Uterus (tissue), 3 donors: ENCODE measurements at regions not wholly inside any gene's neighbourhood (a gene's known extent, or its start where the extent isn't known, plus 50 kb on each side); places are given as distances from the start of the nearest gene placed in this dataset.

Source experiments
- DNase-seq, 2 donors: peaks; one replicate each; pipeline ENCODE4 v3.0.0-alpha.2; 2019 to 2020
- H3K27ac ChIP-seq, 2 donors: fragments of 200-600 bp; sonication (generic); 1 replicate in 1 of 2; 2 replicates in 1 of 2; pipeline ENCODE4 v1.5.1; 2016 to 2018
- H3K27me3 ChIP-seq, 2 donors: fragments of 200-600 bp; sonication (generic); one replicate each; pipeline ENCODE4 v1.5.1; 2018 to 2019; ENCODE audit warnings: control low read depth in 1 of 2
- H3K36me3 ChIP-seq, 2 donors: fragments of 200-600 bp; sonication (generic); one replicate each; pipeline ENCODE4 v1.5.1; 2019; ENCODE audit warnings: control low read depth in 1 of 2
- H3K4me1 ChIP-seq, 2 donors: fragments of 200-600 bp; sonication (generic); one replicate each; pipeline ENCODE4 v1.5.1; 2018 to 2019; ENCODE audit warnings: control low read depth in 1 of 2
- H3K4me3 ChIP-seq, 2 donors: fragments of 200-600 bp; sonication (generic); 1 replicate in 1 of 2; 2 replicates in 1 of 2; pipeline ENCODE4 v1.5.1; 2018 to 2019; ENCODE audit warnings: mild to moderate bottlenecking in 1 of 2
- H3K9me3 ChIP-seq, 2 donors: fragments of 200-600 bp; sonication (generic); one replicate each; pipeline ENCODE4 v1.5.1; 2019; ENCODE audit warnings: control low read depth in 1 of 2
- CTCF ChIP-seq, 4 experiments: fragments of 200-600 bp in 2 of 4; fragments of 450-650 bp in 2 of 4; sonication (generic) in 2 of 4; IDR thresholded peaks; one replicate each; pipeline ENCODE4 v1.5.1; 2016 to 2019; ENCODE audit warnings: antibody characterized with exemption in 4 of 4, mild to moderate bottlenecking in 2 of 4, moderate library complexity in 1 of 4
- POLR2A ChIP-seq, 2 donors: fragments of 450-650 bp; IDR thresholded peaks; one replicate each; pipeline ENCODE4 v1.6.1; 2016; ENCODE audit warnings: antibody characterized with exemption in 2 of 2, mild to moderate bottlenecking in 1 of 2, moderate library complexity in 1 of 2
- intact Hi-C: fragments of 100-400 bp; cut with DNase I; formaldehyde crosslinking; loops from one replicate; pipeline ENCODE4 v1.15.1; 2023; ENCODE audit warnings: low total_unique reads
- donor health status: DM: yes; HTN: yes; CAD: no.

DNA sequence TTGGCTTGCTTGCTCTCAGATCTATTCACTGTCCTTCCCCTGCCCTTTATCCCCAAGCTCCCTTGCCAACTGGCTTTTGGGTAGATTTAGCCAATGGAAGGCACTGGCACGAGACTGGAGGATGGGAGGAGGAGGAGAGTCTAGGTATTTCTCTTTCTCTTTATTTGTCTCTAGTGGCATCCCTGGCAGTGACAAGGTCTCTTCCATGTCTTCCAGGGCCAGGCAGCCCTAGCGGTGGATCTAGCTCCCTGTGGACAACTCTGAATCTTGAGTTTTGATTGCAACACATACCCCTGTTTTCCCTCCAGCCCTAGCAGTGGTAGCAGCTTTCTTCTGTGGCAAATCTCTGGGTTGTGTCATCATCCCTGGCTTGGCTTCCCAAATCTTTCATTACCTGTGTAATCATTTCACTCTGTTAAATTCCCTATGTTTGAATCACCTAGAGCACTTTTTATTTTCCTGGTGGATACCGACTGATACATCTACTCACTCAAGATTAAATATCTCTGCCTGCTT is 171.1 kb upstream of the IRX6 start:
- intact Hi-C loops = no loop called here

DNA sequence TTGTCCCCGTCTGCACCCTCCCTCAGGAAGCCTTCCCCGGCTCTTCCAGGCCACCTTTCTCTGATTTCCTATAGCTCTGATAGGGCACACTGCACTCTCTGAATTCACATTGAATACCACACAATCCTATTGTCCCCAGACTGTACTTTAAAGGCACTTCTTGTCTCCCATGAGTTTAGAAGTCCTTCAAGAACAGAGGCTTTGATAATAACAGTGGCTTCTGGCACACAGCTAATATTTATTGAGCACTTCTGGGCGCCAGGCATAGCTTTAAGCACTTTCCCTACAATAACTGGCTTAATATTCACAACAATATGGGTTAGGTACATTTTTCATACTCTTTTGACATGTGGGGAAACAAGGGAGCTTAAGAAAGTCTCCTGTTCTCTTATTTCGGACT is 169.7 kb upstream of the IRX6 start:
- intact Hi-C loops = no loop called here
- Histone ChIP-seq H3K27me3 (no peaks in the 10 kb centered on the region), H3K36me3 (no peaks in the 10 kb centered on the region), H3K27ac (no peak overlapping the region), H3K4me3 (no peak overlapping the region), H3K4me1 (no peaks in the 10 kb centered on the region), H3K9me3 (no peaks in the 10 kb centered on the region)
- no peak for DNase-seq
- TF ChIP-seq POLR2A (IDR thresholded peaks at IDR 0.05) (no peak), CTCF (IDR thresholded peaks at IDR 0.05) (no peak)

More for the DNA sequence above, 171.1 kb upstream of the IRX6 start:
- Histone ChIP-seq H3K27ac (no peak overlapping the region), H3K9me3 (no peaks in the 10 kb centered on the region), H3K4me1 (no peaks in the 10 kb centered on the region), H3K36me3 (no peaks in the 10 kb centered on the region), H3K27me3 (no peaks in the 10 kb centered on the region), H3K4me3 (no peak overlapping the region)
- TF ChIP-seq CTCF (IDR thresholded peaks at IDR 0.05) = no peak
- TF ChIP-seq POLR2A (IDR thresholded peaks at IDR 0.05) = no peak
- no peak for DNase-seq

- no peaks in the 10 kb centered on the region for H3K36me3 ChIP-seq
- H3K4me3 ChIP-seq = no peak overlapping the region
- DNase-seq = no peak
- H3K9me3 ChIP-seq = no peaks in the 10 kb centered on the region
- H3K27ac ChIP-seq = no peak overlapping the region
- intact Hi-C loops = no loop called here
- no peak for TF ChIP-seq CTCF (IDR thresholded peaks at IDR 0.05)
- TF ChIP-seq POLR2A (IDR thresholded peaks at IDR 0.05) = no peak
- H3K4me1 ChIP-seq = no peaks in the 10 kb centered on the region
- no peaks in the 10 kb centered on the region for H3K27me3 ChIP-seq
Observed at GRCh38 chr16:55154956-55155355, 169.0 kb upstream of the IRX6 start.

DNA sequence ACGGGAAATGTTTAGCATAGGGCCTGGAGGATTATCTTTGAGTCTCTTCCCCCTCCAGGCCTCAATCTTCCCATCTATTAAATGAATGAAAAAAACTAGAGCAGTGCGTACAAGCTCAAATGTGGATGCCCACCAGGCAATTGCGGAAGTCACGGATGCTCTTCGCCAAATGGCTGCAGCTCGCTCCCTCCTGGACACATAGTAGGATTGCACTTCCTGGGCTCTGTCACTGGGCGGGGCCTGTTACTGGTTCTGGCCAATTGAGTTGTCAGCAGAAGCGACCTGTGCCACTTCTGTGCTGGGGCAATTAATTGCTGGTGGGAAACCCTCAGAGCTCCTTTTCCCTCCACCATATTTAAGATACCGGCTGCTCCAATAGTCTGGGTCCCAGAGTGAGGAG is 168.2 kb upstream of the IRX6 start:
- no peak for DNase-seq
- no peaks in the 10 kb centered on the region for H3K27me3 ChIP-seq
- H3K4me1 ChIP-seq = no peaks in the 10 kb centered on the region
- TF ChIP-seq POLR2A (IDR thresholded peaks at IDR 0.05) = no peak
- TF ChIP-seq CTCF (IDR thresholded peaks at IDR 0.05) = no peak
- no peaks in the 10 kb centered on the region for H3K36me3 ChIP-seq
- H3K4me3 ChIP-seq = no peak overlapping the region
- no peak overlapping the region for H3K27ac ChIP-seq
- intact Hi-C loops = no loop called here
- no peaks in the 10 kb centered on the region for H3K9me3 ChIP-seq

DNA sequence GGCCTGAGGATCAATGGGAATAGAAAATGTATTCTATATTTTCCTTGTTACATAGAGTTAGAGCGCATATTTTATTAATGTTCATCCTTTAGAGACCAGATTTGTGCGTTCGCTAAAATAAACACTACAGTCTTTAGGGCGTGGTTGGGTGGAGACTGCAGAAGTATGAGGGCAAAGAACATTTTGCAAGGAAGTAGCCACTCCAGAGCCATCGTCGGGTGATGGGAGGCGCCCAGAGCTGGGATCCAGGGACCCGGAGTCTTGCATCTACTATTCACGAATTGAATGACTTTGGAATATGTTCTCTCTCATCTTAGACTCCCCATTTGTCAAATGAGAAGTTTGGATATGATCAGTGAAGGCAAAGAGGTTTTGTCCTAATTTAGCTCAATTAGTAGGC is 154.2 kb upstream of the IRX6 start:
- H3K4me3 ChIP-seq = no peak overlapping the region
- intact Hi-C loops = no loop called here
- TF ChIP-seq POLR2A (IDR thresholded peaks at IDR 0.05) = no peak
- no peak for TF ChIP-seq CTCF (IDR thresholded peaks at IDR 0.05)
- H3K27ac ChIP-seq = no peak overlapping the region
- no peaks in the 10 kb centered on the region for H3K9me3 ChIP-seq
- DNase-seq = no peak
- no peaks in the 10 kb centered on the region for H3K4me1 ChIP-seq
- H3K27me3 ChIP-seq = no peaks in the 10 kb centered on the region
- no peaks in the 10 kb centered on the region for H3K36me3 ChIP-seq
